ENCODE measurements at regions not wholly inside any gene's neighbourhood (a gene's known extent, or its start where the extent isn't known, plus 50 kb on each side); places are given as distances from the start of the nearest gene placed in this dataset.
A peak's percentile ranks its signal among the peaks of the same experiment; 100 is the strongest.

- no peak for DNase-seq (ENCODE audit: low read depth in 3 of 3, low spot score in 2 of 3)
Measured at GRCh38 chr4:141395246-141395830, 174.6 kb downstream of the ZNF330 start.

DNA sequence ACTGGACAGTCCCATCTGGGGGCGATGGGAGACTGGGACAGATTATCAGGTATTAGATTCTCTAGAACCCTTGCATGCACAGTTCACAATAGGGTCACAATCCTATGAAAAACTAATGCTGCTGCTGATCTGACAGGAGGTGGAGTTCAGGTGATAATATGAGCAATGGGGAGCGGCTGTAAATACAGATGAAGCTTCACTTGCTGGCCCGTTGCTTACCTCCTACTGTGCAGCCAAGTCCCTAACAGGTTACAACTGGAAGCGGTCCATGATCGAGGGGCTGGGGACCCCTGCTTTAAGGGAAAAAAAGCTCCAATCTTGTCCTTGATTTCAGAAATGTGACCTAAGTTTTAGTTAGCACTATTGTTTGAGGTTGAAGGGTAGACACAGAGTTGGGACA, 175.2 kb downstream of the ZNF330 start:
- no peak for DNase-seq (ENCODE audit: low read depth in 3 of 3, low spot score in 2 of 3)

- no peak for DNase-seq (ENCODE audit: low read depth in 3 of 3, low spot score in 2 of 3)
Measured at GRCh38 chr4:141402712-141403111, 182.0 kb downstream of the ZNF330 start.

DNA sequence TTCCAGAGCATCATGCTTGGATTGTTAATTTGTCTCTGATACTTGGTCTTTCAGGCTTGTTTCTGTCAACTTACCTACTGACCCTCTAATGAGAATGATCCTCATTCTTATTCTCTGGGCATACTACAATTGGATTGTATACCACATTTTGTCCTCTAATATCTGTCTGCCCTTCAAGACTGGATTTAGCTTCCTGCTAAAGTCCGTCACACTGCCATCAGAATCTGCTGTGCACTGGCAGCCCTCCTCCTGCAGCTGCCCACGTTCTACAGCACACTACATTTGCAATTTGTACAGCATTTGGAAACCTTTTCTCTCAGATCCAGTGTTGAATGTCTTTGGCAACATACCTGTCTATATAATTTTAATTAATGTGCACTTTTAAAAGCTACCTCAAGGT, 183.1 kb downstream of the ZNF330 start:
- DNase-seq (ENCODE audit: low read depth in 3 of 3, low spot score in 2 of 3): no peak

GRCh38 chr4:141406237-141406636, 185.5 kb downstream of the ZNF330 start:
- DNase-seq (ENCODE audit: low read depth in 3 of 3, low spot score in 2 of 3): no peak

- DNase-seq (ENCODE audit: low read depth in 3 of 3, low spot score in 2 of 3): no peak
Measured at GRCh38 chr4:141409556-141409955, 188.9 kb downstream of the ZNF330 start.

- no peak for DNase-seq (ENCODE audit: low read depth in 3 of 3, low spot score in 2 of 3)
Measured at GRCh38 chr4:141410839-141411238, 190.1 kb downstream of the ZNF330 start.

DNA sequence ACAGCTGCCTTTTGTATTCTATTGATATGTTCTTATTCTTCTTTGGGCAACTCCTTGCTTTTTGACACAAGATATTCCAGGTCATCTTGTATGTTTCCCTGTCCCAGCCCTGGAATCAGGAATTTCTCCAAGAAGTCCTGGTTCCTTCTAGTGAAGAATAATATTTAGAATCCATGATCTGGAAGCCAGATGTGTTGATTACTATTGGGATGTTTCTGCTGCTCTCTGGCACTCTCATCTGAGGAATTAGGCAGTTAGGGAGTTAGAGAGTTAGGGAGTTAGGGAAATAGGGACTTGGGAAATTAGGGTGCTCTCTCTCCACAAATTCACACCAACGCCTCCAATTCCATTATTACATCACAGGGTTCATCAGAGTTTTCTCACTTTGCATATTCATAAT, 191.2 kb downstream of the ZNF330 start:
- no peak for DNase-seq (ENCODE audit: low read depth in 3 of 3, low spot score in 2 of 3)

DNA sequence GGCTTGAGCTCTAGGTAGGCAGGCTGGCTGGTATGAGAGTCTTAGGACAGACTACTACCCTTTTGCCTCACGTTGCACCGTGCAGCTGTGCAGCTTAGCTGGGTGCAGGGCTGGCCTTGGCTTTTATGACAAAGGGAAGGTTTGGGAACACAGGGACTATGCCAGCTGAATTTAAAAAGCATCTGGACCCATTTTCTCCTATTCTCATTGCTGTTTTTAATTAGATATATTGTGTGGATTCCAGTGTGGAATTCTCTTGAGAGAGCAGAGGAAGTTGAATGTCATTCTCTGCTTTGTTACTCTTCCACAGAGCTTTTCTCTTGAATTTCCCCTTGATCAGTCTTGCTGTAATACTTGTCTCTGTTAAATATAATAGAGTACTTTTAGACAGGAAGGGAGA, 192.7 kb downstream of the ZNF330 start:
- no peak for DNase-seq (ENCODE audit: low read depth in 3 of 3, low spot score in 2 of 3)

DNA sequence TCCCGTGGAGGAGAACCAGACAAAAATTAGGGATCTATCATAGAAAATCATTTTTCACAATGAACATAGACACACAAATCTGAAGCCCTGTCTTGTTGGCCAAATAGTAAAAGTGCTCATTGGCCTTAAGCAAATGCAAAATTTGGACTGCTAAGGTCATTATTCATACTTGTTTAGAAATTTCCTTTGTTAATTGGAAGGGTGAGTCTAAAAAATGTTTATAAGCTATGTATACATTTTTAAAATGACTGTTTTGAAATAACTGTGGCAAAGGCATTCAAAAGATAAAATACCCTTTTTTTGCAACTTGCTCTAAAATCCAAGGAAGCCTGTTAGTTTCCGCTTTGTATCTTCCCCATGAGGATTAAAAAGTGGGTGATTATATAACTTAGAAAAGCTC, 195.0 kb downstream of the ZNF330 start:
- no peak for DNase-seq (ENCODE audit: low read depth in 3 of 3, low spot score in 2 of 3)

GRCh38 chr4:141416219-141416618, 195.5 kb downstream of the ZNF330 start:
- DNase-seq (ENCODE audit: low read depth in 3 of 3, low spot score in 2 of 3): peak in 1 of 3 donors; percentile 9

DNA sequence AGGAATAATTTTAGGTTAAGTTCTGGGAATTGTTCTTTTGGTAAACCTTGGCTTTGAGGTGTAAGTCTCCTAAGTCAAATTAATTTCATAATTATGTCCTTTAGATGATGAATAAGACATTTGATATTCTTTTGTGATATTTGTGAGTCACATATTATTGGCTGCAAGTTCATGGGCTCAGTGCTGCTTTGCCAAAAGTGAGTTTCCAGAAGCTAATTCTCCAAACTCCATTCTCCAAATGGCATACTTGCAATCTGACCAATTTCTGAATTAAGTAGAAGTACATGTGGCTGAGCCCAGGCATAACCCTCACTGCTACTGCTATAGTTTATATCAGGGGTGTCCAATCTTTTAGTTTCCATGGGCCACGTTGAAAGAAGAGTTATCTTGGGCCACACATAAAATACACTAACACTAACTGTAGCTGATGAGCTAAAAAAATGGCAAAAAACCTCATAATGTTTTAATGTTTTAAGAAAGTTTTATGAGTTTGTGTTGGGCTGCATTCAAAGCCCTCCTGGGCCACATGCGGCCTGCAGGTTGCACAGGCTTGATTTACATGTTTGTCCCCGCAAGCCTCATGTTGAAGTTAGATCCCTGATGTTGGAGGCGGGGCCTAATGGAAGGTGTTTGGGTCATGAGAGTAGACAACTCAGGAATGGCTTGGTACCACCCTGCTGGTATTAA, 196.1 kb downstream of the ZNF330 start:
- DNase-seq (ENCODE audit: low read depth in 3 of 3, low spot score in 2 of 3): no peak

DNA sequence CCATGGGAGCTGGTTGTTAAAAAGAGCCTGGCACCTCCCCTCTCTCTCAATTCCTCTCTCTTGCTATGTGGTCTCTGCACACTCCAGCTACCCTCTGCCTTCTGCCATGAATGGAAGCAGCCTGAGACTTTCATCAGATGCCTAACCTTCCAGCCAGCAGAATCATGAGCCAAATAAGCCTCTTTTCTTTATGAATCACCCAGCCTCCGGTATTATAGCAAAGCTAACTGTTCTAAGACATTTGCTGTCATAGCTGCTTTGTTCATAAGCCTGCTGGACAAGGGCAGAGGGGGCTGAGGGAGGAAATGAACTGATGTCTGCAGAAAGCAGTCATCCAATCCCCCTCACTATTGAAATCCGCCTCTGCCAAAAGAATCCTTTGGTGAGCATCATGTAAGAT, 196.7 kb downstream of the ZNF330 start:
- DNase-seq (ENCODE audit: low read depth in 3 of 3, low spot score in 2 of 3): no peak

GRCh38 chr4:141425124-141425523, 204.4 kb downstream of the ZNF330 start:
- no peak for DNase-seq (ENCODE audit: low read depth in 3 of 3, low spot score in 2 of 3)

DNA sequence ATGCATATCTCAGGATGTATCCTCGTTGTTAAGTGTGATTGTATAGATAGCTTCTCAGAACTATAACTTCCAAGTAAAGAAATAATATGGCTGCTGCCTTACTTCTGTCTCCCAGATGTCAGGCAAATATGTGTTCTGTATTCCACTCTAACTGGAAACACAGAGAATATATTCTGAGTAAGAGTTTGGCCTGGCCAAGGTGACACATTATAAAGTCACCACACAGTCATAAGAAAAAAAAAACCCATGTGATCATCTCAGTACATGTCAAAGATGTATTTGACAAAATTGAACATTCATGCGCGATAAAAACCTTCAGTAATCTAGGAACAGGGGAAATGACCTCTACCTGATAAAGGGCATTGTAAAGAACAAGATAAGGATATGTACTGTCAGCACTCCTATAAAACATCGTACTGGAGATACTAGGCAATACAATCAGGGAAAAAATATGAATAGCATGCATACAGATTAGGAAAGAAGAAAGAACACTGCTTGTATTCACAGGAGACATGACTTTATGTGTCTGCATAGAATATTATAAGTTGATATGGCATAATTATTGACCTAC, 207.1 kb downstream of the ZNF330 start:
- DNase-seq (ENCODE audit: low read depth in 3 of 3, low spot score in 2 of 3): no peak

- no peak for DNase-seq (ENCODE audit: low read depth in 3 of 3, low spot score in 2 of 3)
Measured at GRCh38 chr4:141429933-141430332, 206.4 kb upstream of the IL15 start.

DNA sequence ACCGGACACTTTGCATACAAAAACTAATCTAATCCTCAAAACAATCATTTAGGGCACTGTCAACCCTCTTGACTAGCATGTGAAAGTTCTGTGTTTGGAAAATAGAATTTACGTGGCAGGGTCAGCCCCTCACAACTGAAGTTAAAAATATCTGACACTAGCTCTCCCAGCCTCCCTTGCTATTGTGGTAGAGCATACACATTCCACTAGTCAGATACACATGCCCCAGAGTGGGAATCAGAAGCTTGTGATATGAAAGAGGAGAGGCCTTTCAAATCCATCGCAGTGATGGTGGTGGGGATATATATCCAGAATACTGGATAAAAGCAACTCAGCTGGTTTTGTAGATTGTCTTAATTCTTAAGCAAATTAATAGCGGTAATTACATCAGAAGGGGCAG, 205.7 kb upstream of the IL15 start:
- DNase-seq (ENCODE audit: low read depth in 3 of 3, low spot score in 2 of 3): no peak

DNA sequence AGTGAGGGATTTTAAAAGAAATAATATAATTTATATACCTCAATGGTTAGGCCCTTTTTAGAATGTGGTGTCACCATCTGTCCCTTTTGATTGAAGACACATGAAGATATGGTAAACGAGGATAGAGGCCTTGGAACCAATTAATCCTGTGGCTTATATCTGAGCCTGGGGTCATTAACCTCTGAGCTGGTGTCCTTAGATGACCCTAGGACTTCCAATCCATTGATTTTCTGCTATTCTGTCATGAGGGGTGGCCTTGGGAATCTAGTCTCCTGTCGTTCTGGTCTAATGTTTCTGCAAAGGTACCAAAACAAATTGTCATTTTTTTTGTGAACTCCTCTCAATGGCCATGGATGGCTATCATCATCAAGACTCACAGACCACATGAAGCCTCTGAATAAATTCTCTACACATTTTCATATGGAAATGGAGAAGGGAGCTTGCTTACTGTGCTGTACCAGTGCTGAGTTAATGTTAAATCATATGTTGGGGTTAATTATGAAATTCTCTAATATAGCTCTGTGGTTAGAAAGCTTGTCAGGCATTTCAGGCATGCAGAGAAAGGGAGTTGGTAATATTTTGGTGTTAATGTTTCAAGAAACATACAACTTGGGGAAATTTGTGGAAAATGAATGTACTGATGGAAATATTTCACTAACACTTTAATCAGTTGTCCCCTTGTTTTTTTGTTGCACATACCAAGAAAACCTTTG, 204.2 kb upstream of the IL15 start:
- DNase-seq (ENCODE audit: low read depth in 3 of 3, low spot score in 2 of 3): no peak

DNA sequence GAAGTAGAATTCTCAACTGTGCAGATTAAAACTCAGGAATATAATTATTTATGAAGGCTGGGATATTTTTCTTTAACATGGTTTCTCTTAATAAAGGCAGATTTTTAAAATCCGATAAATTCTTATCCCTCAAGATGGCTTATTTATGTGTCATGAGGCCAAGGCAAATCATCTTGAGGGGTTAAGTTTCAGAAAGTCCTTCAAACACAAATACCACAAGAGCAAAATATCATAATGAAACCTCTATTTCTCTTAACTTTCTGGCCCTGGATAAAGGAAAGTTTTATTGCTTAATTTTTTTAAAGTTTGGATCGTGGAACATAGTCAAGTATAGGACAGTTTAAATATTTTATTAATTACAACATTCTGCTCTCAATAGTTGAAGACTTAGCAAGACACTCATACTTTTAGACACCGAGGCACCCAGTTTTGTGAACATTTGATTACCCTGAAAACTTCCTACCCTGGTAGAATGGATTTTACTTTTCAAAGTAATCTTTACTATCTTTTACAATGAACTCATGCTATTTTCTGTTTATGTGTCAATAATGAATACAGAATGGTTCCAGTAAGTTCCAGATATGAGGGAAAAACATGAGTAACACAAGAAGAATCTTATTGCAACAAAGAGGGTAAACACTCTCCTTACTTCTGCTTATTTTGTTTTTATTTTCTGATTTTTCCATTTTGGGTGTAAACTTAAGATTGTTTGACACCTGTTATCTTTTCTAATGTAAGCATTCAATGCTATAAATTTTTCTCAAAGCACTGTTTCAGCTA, 200.7 kb upstream of the IL15 start:
- DNase-seq (ENCODE audit: low read depth in 3 of 3, low spot score in 2 of 3): no peak

GRCh38 chr4:141439223-141439622, 197.2 kb upstream of the IL15 start:
- no peak for DNase-seq (ENCODE audit: low read depth in 3 of 3, low spot score in 2 of 3)

DNA sequence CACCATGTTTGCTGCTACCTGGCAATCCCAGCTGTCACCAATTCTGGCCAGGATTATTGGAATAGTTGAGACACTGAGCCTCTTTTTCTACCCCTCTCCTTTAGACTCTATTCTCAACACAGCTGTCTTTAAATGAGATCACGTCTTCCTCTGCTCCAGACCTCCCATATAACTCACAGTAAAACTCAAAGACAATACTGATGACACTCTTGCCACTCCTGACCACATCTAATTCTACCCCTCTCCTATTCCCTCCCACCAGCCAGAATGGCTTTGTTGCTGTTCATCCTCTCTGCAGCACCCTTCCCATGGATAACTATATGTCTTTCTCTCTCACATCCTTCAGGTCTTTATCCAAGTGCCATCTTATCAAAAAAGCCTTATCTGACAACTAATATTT, 188.6 kb upstream of the IL15 start:
- DNase-seq (ENCODE audit: low read depth in 3 of 3, low spot score in 2 of 3): no peak

All from right renal cortex interstitium (tissue), 3 donors.